Activated CD8-positive, alpha-beta memory T cell treated with anti-CD3 and anti-CD28 coated beads for 4 hours (primary cell): ENCODE measurements at regions not wholly inside any gene's neighbourhood (a gene's known extent, or its start where the extent isn't known, plus 50 kb on each side); places are given as distances from the start of the nearest gene placed in this dataset.
"Not testable (repeated sequence)": the region's sequence is repeated elsewhere in the genome, so short reads cannot be mapped to it uniquely, and the experiment has no call there.

Experiments used
- DNase-seq, 2 donors: peaks; one replicate each; pipeline ENCODE4 v3.0.0-alpha.2; 2020; ENCODE audit warnings: low read depth in 2 of 2

DNA sequence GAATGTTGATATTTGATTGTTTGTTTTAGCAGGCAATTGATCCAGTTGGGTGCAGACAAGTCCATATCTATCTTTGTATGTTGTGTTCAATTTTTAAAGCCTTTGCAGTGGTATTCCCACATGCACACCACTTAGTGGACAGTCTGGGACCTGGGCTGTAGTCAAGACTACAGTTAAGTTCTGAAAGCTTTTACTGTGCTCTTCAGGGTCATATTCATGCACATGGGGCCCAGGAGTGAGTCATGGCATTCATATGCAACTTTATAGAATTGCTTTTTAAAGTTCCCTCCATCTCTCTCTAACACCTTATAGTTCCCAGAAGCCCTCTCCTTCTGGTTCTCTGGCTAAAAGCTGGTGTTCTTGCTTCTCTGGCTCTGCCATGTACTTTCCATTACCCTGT is 228.2 kb upstream of the CCNH start:
- no peak for DNase-seq

DNA sequence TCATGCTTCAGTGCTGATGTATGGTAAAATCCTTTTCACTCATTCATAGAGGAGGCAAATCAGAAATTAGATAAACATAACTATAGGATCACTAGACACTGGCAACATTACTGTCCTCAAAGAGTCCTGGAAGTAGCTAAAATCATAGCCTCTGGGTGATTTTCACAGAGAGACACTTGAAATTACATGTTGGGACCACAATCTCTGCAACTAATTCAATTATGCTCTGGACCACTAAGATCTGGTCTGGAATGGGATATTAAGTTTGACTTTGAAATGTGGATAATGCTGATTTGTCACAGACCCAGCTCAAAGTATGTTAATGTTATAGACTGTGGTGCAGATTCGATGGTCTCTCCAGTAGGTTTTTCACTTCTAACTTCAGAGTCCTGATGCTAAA is 214.6 kb upstream of the CCNH start:
- DNase-seq = no peak

DNA sequence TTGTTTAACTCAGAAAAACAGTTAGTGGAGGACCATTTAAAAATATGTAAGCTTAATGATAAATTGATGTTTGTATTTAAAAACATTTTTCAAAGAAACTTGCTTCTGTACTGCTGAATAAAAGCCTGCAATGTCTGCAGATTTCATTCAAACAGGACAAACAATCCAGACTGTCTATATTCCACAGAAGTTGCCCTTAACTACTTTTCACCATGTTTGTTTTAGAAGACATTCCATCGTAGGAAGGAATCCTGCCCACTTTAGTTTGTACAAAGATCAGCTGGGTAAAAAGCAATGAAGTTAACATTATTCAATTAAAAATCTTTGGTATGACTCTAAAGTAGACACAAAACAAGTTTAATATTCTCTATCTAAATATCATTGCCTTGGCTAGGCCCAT is 195.7 kb upstream of the CCNH start:
- DNase-seq = no peak

- DNase-seq = no peak
These were observed 192.9 kb upstream of the CCNH start for GRCh38 chr5:87605663-87606062.

DNA sequence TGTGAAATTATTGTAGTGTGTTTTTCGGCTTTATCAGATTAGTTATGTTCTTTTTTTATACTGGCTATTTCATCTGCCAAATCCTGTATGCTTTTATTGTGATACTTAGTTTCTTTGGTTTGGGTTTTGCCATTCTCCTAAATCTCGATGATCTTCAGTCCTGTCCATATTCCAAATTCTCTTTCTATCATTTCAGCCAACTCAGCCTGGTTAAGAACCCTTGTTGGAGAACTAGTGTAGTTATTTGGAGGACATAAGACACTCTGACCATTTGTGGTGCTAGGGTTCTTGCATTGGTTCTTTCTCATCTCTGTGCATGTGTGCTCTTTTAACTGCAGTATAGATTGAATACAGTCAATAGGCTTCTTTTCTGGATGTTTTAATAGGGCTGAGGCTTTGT is 187.0 kb upstream of the CCNH start:
- DNase-seq = no peak

DNA sequence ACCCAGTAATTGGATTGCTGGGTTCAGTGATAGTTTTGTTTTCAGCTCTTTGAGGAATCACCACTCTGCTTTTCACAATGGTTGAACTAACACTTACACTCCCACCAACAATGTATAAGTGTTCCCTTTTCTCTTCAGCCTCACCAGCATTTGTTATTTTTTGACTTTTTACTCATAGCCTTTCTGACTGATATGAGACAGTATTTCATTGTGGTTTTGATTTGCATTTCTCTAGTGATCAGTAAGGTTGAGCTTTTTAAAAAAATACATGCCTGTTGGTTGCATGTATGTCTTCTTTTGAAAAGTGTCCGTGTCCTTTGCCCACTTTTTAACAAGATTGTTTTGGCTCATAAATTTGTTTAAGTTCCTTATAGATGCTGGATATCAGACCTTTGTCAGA is 185.7 kb upstream of the CCNH start:
- no peak for DNase-seq

GRCh38 chr5:87594566-87594965 is 181.8 kb upstream of the CCNH start:
- DNase-seq = no peak

- DNase-seq = no peak
These were observed 176.9 kb upstream of the CCNH start for GRCh38 chr5:87589587-87589986.

DNA sequence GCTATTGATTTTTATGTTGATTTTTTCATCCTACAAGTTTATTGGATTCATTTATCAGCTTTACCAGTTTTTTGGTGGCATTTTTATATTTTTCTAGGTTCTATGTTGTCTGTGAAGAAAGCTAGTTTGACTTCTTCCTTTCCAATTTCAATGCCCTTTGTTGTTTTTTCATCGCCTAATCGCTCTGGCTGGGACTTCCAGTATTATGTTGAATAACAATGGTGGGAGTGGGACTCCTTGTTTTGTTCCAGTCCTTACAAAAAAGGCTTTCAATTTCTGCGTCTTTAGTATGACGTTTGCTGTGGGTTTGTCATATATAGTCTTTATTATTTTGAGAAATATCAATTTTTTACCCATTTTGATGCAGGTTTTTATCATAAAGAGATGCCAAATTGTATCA is 175.6 kb upstream of the CCNH start:
- no peak for DNase-seq

DNA sequence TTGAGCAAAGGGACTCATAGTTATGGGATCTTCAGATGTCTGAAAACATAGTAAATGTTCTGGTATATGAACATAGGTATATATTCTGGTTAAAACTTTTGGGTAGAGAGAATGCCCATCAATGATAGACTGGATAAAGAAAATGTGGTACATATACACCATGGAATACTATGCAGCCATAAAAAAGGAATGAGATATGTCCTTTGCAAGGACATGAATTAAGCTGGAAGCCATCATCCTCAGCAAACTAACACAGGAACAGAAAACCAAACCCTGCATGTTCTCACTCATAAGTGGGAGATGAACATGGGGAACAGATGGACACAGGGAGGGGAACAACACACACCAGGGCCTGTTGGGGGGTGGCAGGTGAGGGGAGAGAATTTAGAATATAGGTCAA is 171.0 kb upstream of the CCNH start:
- DNase-seq = not testable (repeated sequence)

- no peak for DNase-seq
These were observed 169.4 kb upstream of the CCNH start for GRCh38 chr5:87582149-87582548.

GRCh38 chr5:87581661-87582060 is 168.9 kb upstream of the CCNH start:
- DNase-seq = no peak

DNA sequence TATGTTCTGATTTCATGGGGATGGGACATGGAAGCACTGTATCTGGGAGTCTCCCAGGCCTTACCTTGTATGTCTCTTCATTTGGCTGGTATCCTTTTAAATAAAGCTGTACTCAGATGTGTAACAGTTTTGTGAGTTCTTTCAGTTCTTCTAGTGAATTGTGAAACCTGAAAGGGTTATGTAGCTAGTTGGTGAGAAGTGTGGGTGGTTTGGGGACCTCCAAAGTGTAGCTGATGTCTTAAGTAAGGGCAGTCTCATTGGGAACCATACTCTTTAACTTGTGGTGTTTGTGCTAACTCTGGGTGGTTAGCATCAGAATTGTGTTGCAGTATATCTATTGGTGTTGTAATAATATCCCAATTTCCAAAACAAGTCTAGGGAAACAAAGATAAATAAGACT is 166.9 kb upstream of the CCNH start:
- no peak for DNase-seq

GRCh38 chr5:87576867-87577266 is 164.1 kb upstream of the CCNH start:
- no peak for DNase-seq

- not testable (repeated sequence) for DNase-seq
These were observed 163.6 kb upstream of the CCNH start for GRCh38 chr5:87576306-87576705.

DNA sequence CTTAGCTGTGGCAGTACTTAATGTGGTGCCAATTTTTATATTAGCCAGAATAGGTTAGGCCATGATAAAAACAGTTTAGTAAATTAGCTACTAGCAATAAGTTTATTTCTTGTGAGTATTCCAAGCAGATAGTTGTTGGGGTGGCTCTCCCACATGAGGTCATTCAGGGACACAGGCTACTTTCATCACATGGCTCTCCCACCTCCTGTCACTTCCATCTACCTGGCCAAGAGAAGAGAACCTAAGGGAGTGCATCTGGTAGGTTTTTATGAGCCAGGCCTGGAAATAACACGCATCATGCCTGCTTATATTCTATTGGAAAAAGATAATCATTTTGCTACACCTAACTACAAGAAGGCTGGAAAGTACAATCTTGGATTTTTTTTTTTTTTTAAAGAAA is 161.4 kb upstream of the CCNH start:
- no peak for DNase-seq

- no peak for DNase-seq
These were observed 159.9 kb upstream of the CCNH start for GRCh38 chr5:87572611-87573010.

DNA sequence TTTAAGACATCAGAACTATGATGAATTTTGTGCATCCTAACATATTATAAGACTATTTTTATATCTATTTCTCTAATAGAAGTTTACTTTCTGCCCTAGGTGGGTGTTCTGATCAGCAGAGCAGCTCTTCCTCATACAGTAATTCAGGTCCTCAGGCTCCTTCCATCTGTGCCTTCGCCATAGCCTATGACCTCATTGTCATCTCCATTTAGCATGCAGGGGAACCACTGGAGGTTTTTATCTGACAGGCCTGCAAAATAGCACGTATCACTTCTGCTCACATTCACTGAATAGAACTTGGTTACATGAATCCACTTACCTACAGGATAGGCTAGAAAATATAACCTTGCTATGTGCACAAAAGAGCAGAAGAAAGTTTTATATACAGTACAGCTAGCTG is 159.4 kb upstream of the CCNH start:
- no peak for DNase-seq

- DNase-seq = no peak
These were observed 157.6 kb upstream of the CCNH start for GRCh38 chr5:87570366-87570765.

GRCh38 chr5:87562068-87562467 is 149.3 kb upstream of the CCNH start:
- DNase-seq = no peak

- no peak for DNase-seq
These were observed 147.8 kb upstream of the CCNH start for GRCh38 chr5:87560528-87560927.

DNA sequence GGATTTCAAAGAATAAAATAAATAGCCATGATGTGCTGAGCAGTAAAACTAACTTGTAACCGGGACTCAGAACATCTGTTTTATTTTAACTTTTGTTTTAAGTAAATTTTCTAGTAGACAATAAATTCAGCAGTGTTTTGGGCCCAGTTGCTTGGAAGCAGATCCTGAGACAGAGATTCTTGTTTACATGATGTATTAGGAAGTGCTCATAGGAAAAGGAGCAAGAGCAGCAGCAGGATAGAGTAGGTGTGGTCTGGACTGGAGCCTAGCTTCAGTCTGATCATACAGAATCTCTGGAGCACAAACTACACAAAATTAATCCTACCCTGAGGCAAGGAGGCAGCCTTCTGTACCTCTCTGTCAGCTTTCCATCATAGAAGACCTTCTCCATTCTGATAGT is 139.2 kb upstream of the CCNH start:
- DNase-seq = no peak

DNA sequence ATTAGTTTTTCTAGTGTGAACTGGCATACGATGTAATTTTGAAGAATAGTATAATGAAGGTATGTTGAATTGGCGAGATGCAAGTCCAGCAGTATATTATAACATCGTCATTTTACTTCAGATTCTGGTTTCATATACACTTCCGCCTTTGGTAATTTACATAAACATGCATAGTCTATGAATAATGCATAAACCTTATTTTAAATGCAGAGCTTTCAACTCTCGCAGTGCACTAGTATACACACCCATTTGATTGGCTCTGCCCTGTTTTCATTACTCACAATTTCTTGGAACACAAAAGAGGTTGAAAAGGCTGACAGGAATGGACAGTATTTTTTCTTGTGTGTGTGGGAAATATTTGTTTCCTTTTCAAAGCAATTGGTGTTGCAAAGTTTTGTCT is 128.9 kb upstream of the CCNH start:
- DNase-seq = no peak

DNA sequence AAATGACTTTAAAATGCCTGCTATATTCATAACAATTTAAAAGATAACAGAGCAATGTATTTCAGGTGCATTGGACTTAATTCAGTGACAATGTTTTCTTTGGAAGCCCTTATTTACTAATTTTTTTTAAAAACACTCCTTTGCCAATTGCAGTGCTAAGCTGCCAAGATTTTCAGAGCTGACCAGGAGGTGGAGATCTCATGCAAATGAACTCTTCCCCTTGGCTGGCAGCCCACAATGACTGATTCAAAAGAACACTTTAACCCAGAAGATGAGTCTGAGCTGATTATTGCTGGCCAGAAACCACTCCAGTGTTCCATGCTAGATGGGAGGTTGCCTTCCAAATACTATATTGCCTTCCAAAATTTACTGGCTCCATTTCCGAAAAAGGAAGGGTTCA is 128.3 kb upstream of the CCNH start:
- DNase-seq = no peak

DNA sequence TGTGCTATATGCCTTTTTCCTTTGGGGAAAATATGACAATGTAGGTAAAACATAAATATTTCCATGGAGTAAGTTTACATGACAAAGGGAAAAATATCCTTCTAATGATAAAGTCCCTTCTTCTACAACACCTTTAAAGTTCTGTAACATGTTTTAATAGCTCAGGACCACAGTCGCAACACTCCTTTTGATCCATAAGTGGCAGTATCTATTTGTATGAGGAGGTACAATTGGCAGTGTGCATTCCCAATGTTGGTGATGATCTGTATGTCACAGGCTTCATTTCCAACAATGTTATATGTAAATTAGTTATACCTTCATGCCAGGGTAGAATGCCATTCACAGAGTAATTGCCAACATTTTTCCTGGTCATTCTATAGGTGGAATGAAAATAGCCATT is 127.1 kb upstream of the CCNH start:
- no peak for DNase-seq
